Activated B cell treated with CpG ODN at 0.5 μM for 24 hours (primary cell): ENCODE measurements at regions not wholly inside any gene's neighbourhood (a gene's known extent, or its start where the extent isn't known, plus 50 kb on each side); places are given as distances from the start of the nearest gene placed in this dataset.

Source experiments
- ATAC-seq: fragments of 200-7000 bp; cut with Tn5 transposase; one replicate; pipeline ENCODE4 v1.10.0; 2021; ENCODE audit warnings: low read depth, mild to moderate bottlenecking, moderate library complexity
- CTCF ChIA-PET: fragments of 350-600 bp; sonication (Branson Sonifier 250); formaldehyde crosslinking; loops from one replicate; lab custom pipeline; 2021; ENCODE audit warnings: antibody characterized with exemption; lab: Charles Lee
- POLR2A ChIA-PET: fragments of 350-600 bp; sonication (Branson Sonifier 250); formaldehyde crosslinking; loops from one replicate; lab custom pipeline; 2021; ENCODE audit warnings: antibody characterized with exemption; lab: Charles Lee
- DNase-seq: peaks from one replicate; pipeline ENCODE4 v3.0.0; 2022
- H3K27ac Mint-ChIP-seq: one replicate; pipeline ENCODE4 v1.8.0; 2020; ENCODE audit warnings: mixed read lengths
- H3K27me3 Mint-ChIP-seq: one replicate; pipeline ENCODE4 v1.8.0; 2021; ENCODE audit warnings: mixed read lengths
- H3K36me3 Mint-ChIP-seq: one replicate; pipeline ENCODE4 v1.8.0; 2021; ENCODE audit warnings: low read depth, mixed read lengths
- H3K4me1 Mint-ChIP-seq: one replicate; pipeline ENCODE4 v1.8.0; 2021; ENCODE audit warnings: mixed read lengths
- H3K4me3 Mint-ChIP-seq: one replicate; pipeline ENCODE4 v1.8.0; 2020; ENCODE audit warnings: mild to moderate bottlenecking, mixed read lengths
- H3K9me3 Mint-ChIP-seq: one replicate; pipeline ENCODE4 v1.8.0; 2020; ENCODE audit warnings: mixed read lengths
- intact Hi-C: fragments of 100-400 bp; cut with micrococcal nuclease; formaldehyde crosslinking; loops from one replicate; pipeline ENCODE4 v1.15.1; 2024
- TF ChIP-seq, protein P1 (sequence below): fragments of 200-600 bp; IDR thresholded peaks from one replicate; pipeline ENCODE4 v1.8.0; 2022; ENCODE audit warnings: antibody characterized with exemption, mild to moderate bottlenecking

GRCh38 chr10:59505926-59506325 is 143.6 kb upstream of the FAM13C start:
- H3K27me3 Mint-ChIP-seq = no peaks in the 10 kb centered on the region
- H3K4me1 Mint-ChIP-seq = no peaks in the 10 kb centered on the region
- ATAC-seq (no peak), DNase-seq (no peak)
- H3K36me3 Mint-ChIP-seq = no peaks in the 10 kb centered on the region
- no peaks in the 10 kb centered on the region for H3K9me3 Mint-ChIP-seq
- intact Hi-C loops = no loop called here
- no peak overlapping the region for H3K27ac Mint-ChIP-seq
- ChIA-PET CTCF (no interaction called here), POLR2A (no interaction called here)
- TF ChIP-seq, protein P1, sequence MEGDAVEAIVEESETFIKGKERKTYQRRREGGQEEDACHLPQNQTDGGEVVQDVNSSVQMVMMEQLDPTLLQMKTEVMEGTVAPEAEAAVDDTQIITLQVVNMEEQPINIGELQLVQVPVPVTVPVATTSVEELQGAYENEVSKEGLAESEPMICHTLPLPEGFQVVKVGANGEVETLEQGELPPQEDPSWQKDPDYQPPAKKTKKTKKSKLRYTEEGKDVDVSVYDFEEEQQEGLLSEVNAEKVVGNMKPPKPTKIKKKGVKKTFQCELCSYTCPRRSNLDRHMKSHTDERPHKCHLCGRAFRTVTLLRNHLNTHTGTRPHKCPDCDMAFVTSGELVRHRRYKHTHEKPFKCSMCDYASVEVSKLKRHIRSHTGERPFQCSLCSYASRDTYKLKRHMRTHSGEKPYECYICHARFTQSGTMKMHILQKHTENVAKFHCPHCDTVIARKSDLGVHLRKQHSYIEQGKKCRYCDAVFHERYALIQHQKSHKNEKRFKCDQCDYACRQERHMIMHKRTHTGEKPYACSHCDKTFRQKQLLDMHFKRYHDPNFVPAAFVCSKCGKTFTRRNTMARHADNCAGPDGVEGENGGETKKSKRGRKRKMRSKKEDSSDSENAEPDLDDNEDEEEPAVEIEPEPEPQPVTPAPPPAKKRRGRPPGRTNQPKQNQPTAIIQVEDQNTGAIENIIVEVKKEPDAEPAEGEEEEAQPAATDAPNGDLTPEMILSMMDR = no peak
- H3K4me3 Mint-ChIP-seq = no peak overlapping the region

DNA sequence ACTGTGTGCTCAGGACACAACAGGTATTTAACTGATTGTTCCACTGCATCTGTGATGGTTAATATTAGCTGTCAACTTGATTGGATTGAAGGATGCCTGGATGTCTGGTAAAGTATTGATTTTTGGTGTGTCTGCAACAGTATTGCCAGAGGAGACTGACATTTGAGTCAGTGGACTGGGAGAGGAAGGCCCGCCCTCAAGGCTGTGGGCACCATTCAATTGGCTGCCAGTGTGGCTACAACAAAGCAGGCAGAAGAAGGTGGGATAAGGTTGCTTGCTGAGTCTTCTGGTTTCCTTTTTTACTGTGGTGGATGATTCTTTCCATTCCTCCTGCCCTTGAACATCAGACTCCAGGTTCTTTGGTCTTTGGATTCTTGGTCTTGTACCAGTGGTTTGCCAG is 137.1 kb upstream of the FAM13C start:
- H3K27ac Mint-ChIP-seq = no peak overlapping the region
- H3K36me3 Mint-ChIP-seq = no peaks in the 10 kb centered on the region
- intact Hi-C loops = no loop called here
- no peaks in the 10 kb centered on the region for H3K4me1 Mint-ChIP-seq
- DNase-seq (no peak), ATAC-seq (no peak)
- ChIA-PET POLR2A (no interaction called here), CTCF (no interaction called here)
- H3K4me3 Mint-ChIP-seq = no peak overlapping the region
- no peaks in the 10 kb centered on the region for H3K27me3 Mint-ChIP-seq
- TF ChIP-seq, protein P1 = no peak
- H3K9me3 Mint-ChIP-seq = peaks cover 19% of the 10 kb centered on the region

- Mint-ChIP-seq H3K9me3 (peaks cover 24% of the 10 kb centered on the region), H3K36me3 (no peaks in the 10 kb centered on the region), H3K27ac (no peak overlapping the region), H3K4me3 (no peak overlapping the region), H3K4me1 (no peaks in the 10 kb centered on the region), H3K27me3 (no peaks in the 10 kb centered on the region)
- ChIA-PET CTCF (no interaction called here), POLR2A (no interaction called here)
- DNase-seq (no peak), ATAC-seq (no peak)
- intact Hi-C loops = no loop called here
- TF ChIP-seq, protein P1 = no peak
Measured at GRCh38 chr10:59493017-59493416, 130.7 kb upstream of the FAM13C start.

- DNase-seq (no peak), ATAC-seq (no peak)
- intact Hi-C loops = no loop called here
- POLR2A ChIA-PET = no interaction called here
- no peak overlapping the region for H3K27ac Mint-ChIP-seq
- no peaks in the 10 kb centered on the region for H3K36me3 Mint-ChIP-seq
- no peaks in the 10 kb centered on the region for H3K27me3 Mint-ChIP-seq
- no peaks in the 10 kb centered on the region for H3K4me1 Mint-ChIP-seq
- TF ChIP-seq, protein P1 = no peak
- H3K9me3 Mint-ChIP-seq = peaks cover 5% of the 10 kb centered on the region
- no peak overlapping the region for H3K4me3 Mint-ChIP-seq
- CTCF ChIA-PET = no interaction called here
Measured at GRCh38 chr10:59479426-59479825, 117.1 kb upstream of the FAM13C start.

GRCh38 chr10:59470570-59470969 is 108.2 kb upstream of the FAM13C start:
- H3K9me3 Mint-ChIP-seq = no peaks in the 10 kb centered on the region
- POLR2A ChIA-PET = no interaction called here
- H3K4me3 Mint-ChIP-seq = no peak overlapping the region

More at GRCh38 chr10:59470570-59470969, 108.2 kb upstream of the FAM13C start:
- TF ChIP-seq, protein P1 = no peak
- no peaks in the 10 kb centered on the region for H3K27me3 Mint-ChIP-seq
- H3K27ac Mint-ChIP-seq = no peak overlapping the region
- DNase-seq = no peak
- H3K4me1 Mint-ChIP-seq = no peaks in the 10 kb centered on the region
- ATAC-seq = no peak
- CTCF ChIA-PET = no interaction called here
- H3K36me3 Mint-ChIP-seq = no peaks in the 10 kb centered on the region
- intact Hi-C loops = no loop called here
